D721Med (cell line): ENCODE measurements at regions not wholly inside any gene's neighbourhood (a gene's known extent, or its start where the extent isn't known, plus 50 kb on each side); places are given as distances from the start of the nearest gene placed in this dataset.
A peak's percentile ranks its signal among the peaks of the same experiment; 100 is the strongest.

Source experiments
- DNase-seq: peaks from one replicate; pipeline ENCODE4 v3.0.0; 2011; ENCODE audit warnings: low spot score; ENCODE audit not compliant: insufficient read length
- FAIRE-seq: peaks from 2 replicates; lab custom pipeline; 2011; peaks lifted over from hg19 to GRCh38; lab: Jason Lieb, UNC
- CTCF ChIP-seq: IDR thresholded peaks from 2 replicates; pipeline ENCODE4 v1.5.1; 2012; ENCODE audit warnings: mild to moderate bottlenecking, control low read depth; ENCODE audit not compliant: insufficient read depth; ENCODE audit errors: missing control alignments

GRCh38 chr1:61568460-61569302 lies 156.3 kb downstream of the TM2D1 start:
- TF ChIP-seq CTCF, result no peak
- peak; percentile 44 for DNase-seq

GRCh38 chr1:61566177-61566576 lies 158.8 kb downstream of the TM2D1 start:
- FAIRE-seq, result no peak
- no peak for DNase-seq
- no peak for TF ChIP-seq CTCF

More at GRCh38 chr1:61568460-61569302, 156.3 kb downstream of the TM2D1 start:
- peak; percentile 82 for FAIRE-seq

- FAIRE-seq, result no peak
- TF ChIP-seq CTCF, result no peak
- DNase-seq, result no peak
Observed at GRCh38 chr1:61563611-61564010, 161.3 kb downstream of the TM2D1 start.

- FAIRE-seq, result no peak
- DNase-seq, result no peak
- TF ChIP-seq CTCF, result no peak
Observed at GRCh38 chr1:61561666-61562065, 163.3 kb downstream of the TM2D1 start.

GRCh38 chr1:61560385-61560784 lies 164.6 kb downstream of the TM2D1 start:
- DNase-seq, result no peak
- no peak for TF ChIP-seq CTCF
- FAIRE-seq, result no peak

GRCh38 chr1:61556631-61557030 lies 168.3 kb downstream of the TM2D1 start:
- DNase-seq (no peak), FAIRE-seq (no peak)
- TF ChIP-seq CTCF, result no peak

- DNase-seq, result no peak
- no peak for TF ChIP-seq CTCF
- FAIRE-seq, result no peak
Observed at GRCh38 chr1:61552630-61553305, 172.2 kb downstream of the TM2D1 start.
